Caco-2 (cell line): ENCODE measurements at regions not wholly inside any gene's neighbourhood (a gene's known extent, or its start where the extent isn't known, plus 50 kb on each side); places are given as distances from the start of the nearest gene placed in this dataset.

ENCODE experiments used
- BruUV-seq: library from RNA; stranded (reverse); fragments of 400-500 nt; replicated peaks from 2 replicates; lab custom pipeline; 2021; lab: Mats Ljungman, UMichigan
- CTCF ChIA-PET: fragments of 300-600 bp; sonication (Branson Sonifier 250); formaldehyde crosslinking; loops from one replicate; lab custom pipeline; 2022; ENCODE audit warnings: antibody characterized with exemption; lab: Charles Lee
- POLR2A ChIA-PET: fragments of 300-600 bp; sonication (Branson Sonifier 250); formaldehyde crosslinking; loops from one replicate; lab custom pipeline; 2022; ENCODE audit warnings: antibody characterized with exemption; lab: Charles Lee
- DNase-seq, 2 experiments: peaks; one replicate each; pipeline versions ENCODE4 v3.0.0 to v3.0.0-alpha.2; 2020 to 2022
- H3K27me3 ChIP-seq: replicated peaks from 2 replicates; pipeline ENCODE4 v1.6.0; 2011; ENCODE audit warnings: low read length; ENCODE audit not compliant: control insufficient read depth, insufficient read depth
- H3K36me3 ChIP-seq: 2 replicates; pipeline ENCODE4 v1.5.1; 2011; ENCODE audit warnings: low read length; ENCODE audit not compliant: control insufficient read depth, insufficient read depth
- H3K4me1 ChIP-seq: fragments of 250-450 bp; sonication (Bioruptor Pico); 2 replicates; pipeline ENCODE4 v1.5.1; 2020; ENCODE audit warnings: mild to moderate bottlenecking
- H3K4me3 ChIP-seq: 2 replicates; pipeline ENCODE4 v1.5.1; 2011; ENCODE audit warnings: low read depth, mild to moderate bottlenecking, control low read depth, low read length
- H3K9me3 ChIP-seq: fragments of 250-450 bp; sonication (Bioruptor Pico); 2 replicates; pipeline ENCODE4 v1.5.1; 2020; ENCODE audit warnings: mild to moderate bottlenecking, moderate library complexity
- H3K27ac Mint-ChIP-seq: one replicate; pipeline ENCODE4 v1.8.0; 2022; ENCODE audit warnings: mixed read lengths; ENCODE audit not compliant: unreplicated experiment
- H3K27me3 Mint-ChIP-seq: one replicate; pipeline ENCODE4 v1.8.0; 2022; ENCODE audit warnings: mixed read lengths; ENCODE audit not compliant: insufficient read depth, unreplicated experiment
- H3K36me3 Mint-ChIP-seq: one replicate; pipeline ENCODE4 v1.8.0; 2022; ENCODE audit warnings: mild to moderate bottlenecking, mixed read lengths; ENCODE audit not compliant: insufficient read depth, unreplicated experiment
- H3K4me1 Mint-ChIP-seq: one replicate; pipeline ENCODE4 v1.8.0; 2022; ENCODE audit warnings: low read depth, mixed read lengths; ENCODE audit not compliant: unreplicated experiment
- H3K4me3 Mint-ChIP-seq: one replicate; pipeline ENCODE4 v1.8.0; 2022; ENCODE audit warnings: mild to moderate bottlenecking, moderate library complexity, mixed read lengths; ENCODE audit not compliant: unreplicated experiment
- H3K9me3 Mint-ChIP-seq: one replicate; pipeline ENCODE4 v1.8.0; 2022; ENCODE audit warnings: mixed read lengths; ENCODE audit not compliant: unreplicated experiment
- intact Hi-C: fragments of 100-400 bp; cut with micrococcal nuclease; formaldehyde crosslinking; loops from one replicate; pipeline ENCODE4 v1.10.0; 2022; ENCODE audit not compliant: unreplicated experiment
- TF ChIP-seq, protein P1 (sequence below), 2 experiments: fragments of 200-600 bp in 1 of 2; IDR thresholded peaks; 1 replicate in 1 of 2; 2 replicates in 1 of 2; pipeline versions ENCODE4 v1.5.1 to v1.8.0; 2011 to 2022; ENCODE audit warnings: antibody characterized with exemption in 1 of 2, control low read depth in 1 of 2, inconsistent platforms in 1 of 2, low read depth in 1 of 2, low read length in 1 of 2, mild to moderate bottlenecking in 1 of 2, moderate library complexity in 1 of 2; ENCODE audit not compliant: insufficient read depth in 1 of 2, severe bottlenecking in 1 of 2, unreplicated experiment in 1 of 2

DNA sequence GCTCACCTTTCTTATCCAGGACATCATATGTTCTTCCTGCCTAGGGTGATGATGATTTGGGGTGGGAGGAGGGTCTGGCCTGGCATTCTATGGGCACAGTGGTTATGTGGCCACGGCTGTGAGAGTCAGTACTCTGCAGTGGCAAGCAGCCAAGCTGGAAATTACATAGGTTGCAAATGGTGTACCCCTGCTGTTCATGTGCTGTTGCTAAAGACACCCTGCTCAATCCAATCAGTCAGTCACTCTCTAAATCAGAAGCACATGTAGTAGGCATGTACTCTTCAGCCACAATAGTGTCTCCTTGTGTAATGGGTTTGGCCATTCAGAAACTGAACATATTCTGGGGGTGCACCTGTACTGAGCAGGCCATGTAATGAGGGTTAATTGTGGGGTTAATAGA is 449.1 kb upstream of the ANKRD30A start:
- H3K4me1 ChIP-seq: 0 out of 2 replicates have a peak, but pooled peaks cover 5% of the 10 kb centered on the region
- peaks cover 21% of the 10 kb centered on the region for H3K9me3 Mint-ChIP-seq
- CTCF ChIA-PET: no interaction called here
- no TSS peak for BruUV-seq
- no peaks in the 10 kb centered on the region for H3K36me3 Mint-ChIP-seq
- H3K27ac Mint-ChIP-seq: no peak overlapping the region
- H3K27me3 Mint-ChIP-seq: no peaks in the 10 kb centered on the region
- no peak overlapping the region for H3K4me3 Mint-ChIP-seq
- no peak for DNase-seq
- intact Hi-C loops: no loop called here
- no peaks in the 10 kb centered on the region for H3K4me1 Mint-ChIP-seq
- no peaks in the 10 kb centered on the region for H3K27me3 ChIP-seq
- H3K9me3 ChIP-seq: no peaks in the 10 kb centered on the region
- TF ChIP-seq, protein P1, sequence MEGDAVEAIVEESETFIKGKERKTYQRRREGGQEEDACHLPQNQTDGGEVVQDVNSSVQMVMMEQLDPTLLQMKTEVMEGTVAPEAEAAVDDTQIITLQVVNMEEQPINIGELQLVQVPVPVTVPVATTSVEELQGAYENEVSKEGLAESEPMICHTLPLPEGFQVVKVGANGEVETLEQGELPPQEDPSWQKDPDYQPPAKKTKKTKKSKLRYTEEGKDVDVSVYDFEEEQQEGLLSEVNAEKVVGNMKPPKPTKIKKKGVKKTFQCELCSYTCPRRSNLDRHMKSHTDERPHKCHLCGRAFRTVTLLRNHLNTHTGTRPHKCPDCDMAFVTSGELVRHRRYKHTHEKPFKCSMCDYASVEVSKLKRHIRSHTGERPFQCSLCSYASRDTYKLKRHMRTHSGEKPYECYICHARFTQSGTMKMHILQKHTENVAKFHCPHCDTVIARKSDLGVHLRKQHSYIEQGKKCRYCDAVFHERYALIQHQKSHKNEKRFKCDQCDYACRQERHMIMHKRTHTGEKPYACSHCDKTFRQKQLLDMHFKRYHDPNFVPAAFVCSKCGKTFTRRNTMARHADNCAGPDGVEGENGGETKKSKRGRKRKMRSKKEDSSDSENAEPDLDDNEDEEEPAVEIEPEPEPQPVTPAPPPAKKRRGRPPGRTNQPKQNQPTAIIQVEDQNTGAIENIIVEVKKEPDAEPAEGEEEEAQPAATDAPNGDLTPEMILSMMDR (IDR thresholded peaks at IDR 0.05; ENCODE audit: insufficient read depth in 1 of 2, low read depth in 1 of 2, low read length in 1 of 2, severe bottlenecking in 1 of 2, unreplicated experiment in 1 of 2): no peak
- H3K36me3 ChIP-seq: no peaks in the 10 kb centered on the region
- POLR2A ChIA-PET: no interaction called here
- no peak overlapping the region for H3K4me3 ChIP-seq

DNA sequence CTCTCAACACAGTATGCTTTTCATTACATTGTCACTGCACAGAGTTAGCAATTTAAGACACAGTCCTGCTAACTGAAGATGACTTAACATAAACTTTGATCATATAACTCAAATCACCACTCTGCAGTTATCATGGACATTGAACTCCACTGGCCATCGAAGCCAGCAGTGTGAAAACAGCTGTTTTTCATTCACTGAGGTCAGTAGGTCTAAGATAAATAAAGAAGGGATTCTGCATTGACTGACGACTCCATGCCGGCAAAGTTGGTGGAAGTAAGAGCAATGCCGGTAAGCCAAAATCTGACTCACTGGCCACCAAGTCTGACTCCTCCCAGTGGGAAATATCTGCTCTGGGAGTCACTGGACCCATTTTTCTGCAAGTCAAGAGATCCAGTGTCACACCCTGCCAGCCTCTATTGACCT is 449.9 kb upstream of the ANKRD30A start:
- POLR2A ChIA-PET: no interaction called here
- no peaks in the 10 kb centered on the region for H3K9me3 ChIP-seq

DNA sequence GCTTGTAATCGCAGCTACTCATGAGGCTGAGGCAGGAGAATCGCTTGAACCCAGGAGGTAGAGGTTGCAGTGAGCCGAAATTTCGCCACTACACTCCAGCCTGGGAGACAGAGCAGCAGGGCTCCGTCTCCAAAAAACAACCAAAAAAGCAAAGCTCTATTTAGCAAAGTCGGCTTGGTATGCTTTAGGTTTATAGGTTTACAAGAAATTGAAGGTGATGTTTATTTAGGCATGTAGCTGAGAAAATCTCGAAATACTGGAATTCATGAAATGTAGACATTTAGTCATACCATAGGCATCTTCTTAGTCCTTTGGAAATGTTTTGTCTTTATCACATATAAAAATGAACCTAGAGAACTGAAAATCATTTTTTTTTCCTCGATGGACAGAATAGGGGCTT is 453.8 kb upstream of the ANKRD30A start:
- Mint-ChIP-seq H3K27me3 (peaks cover 3% of the 10 kb centered on the region), H3K36me3 (no peaks in the 10 kb centered on the region), H3K4me3 (no peak overlapping the region), H3K4me1 (no peaks in the 10 kb centered on the region), H3K27ac (no peak overlapping the region), H3K9me3 (peaks cover 21% of the 10 kb centered on the region)
- Histone ChIP-seq H3K9me3 (no peaks in the 10 kb centered on the region), H3K4me1 (no peaks in the 10 kb centered on the region), H3K36me3 (no peaks in the 10 kb centered on the region), H3K4me3 (no peak overlapping the region), H3K27me3 (no peaks in the 10 kb centered on the region)
- TF ChIP-seq, protein P1 (IDR thresholded peaks at IDR 0.05; ENCODE audit: insufficient read depth in 1 of 2, low read depth in 1 of 2, low read length in 1 of 2, severe bottlenecking in 1 of 2, unreplicated experiment in 1 of 2): no peak
- ChIA-PET POLR2A (no interaction called here), CTCF (no interaction called here)
- BruUV-seq: no TSS peak
- intact Hi-C loops: no loop called here
- DNase-seq: no peak

More for the DNA sequence above, 449.9 kb upstream of the ANKRD30A start:
- Histone ChIP-seq H3K36me3 (no peaks in the 10 kb centered on the region), H3K4me1 (no peaks in the 10 kb centered on the region), H3K27me3 (no peaks in the 10 kb centered on the region), H3K4me3 (no peak overlapping the region)
- CTCF ChIA-PET: no interaction called here
- Mint-ChIP-seq H3K27me3 (no peaks in the 10 kb centered on the region), H3K4me1 (no peaks in the 10 kb centered on the region), H3K4me3 (no peak overlapping the region), H3K27ac (no peak overlapping the region), H3K9me3 (peaks cover 21% of the 10 kb centered on the region), H3K36me3 (no peaks in the 10 kb centered on the region)
- intact Hi-C loops: no loop called here
- DNase-seq: no peak
- BruUV-seq: no TSS peak
- TF ChIP-seq, protein P1 (IDR thresholded peaks at IDR 0.05; ENCODE audit: insufficient read depth in 1 of 2, low read depth in 1 of 2, low read length in 1 of 2, severe bottlenecking in 1 of 2, unreplicated experiment in 1 of 2): no peak
